ENCODE measurements at regions not wholly inside any gene's neighbourhood (a gene's known extent, or its start where the extent isn't known, plus 50 kb on each side); places are given as distances from the start of the nearest gene placed in this dataset.

- no peak for TF ChIP-seq CTCF (conservative IDR thresholded peaks at IDR 0.05)
- TF ChIP-seq EZH2 (IDR thresholded peaks at IDR 0.05; ENCODE audit: low read depth), result no peak
These were observed 158.8 kb upstream of the DUSP10 start for GRCh38 chr1:221900678-221901077.

All from PC-9 (cell line).